ENCODE measurements at regions not wholly inside any gene's neighbourhood (a gene's known extent, or its start where the extent isn't known, plus 50 kb on each side); places are given as distances from the start of the nearest gene placed in this dataset.

DNA sequence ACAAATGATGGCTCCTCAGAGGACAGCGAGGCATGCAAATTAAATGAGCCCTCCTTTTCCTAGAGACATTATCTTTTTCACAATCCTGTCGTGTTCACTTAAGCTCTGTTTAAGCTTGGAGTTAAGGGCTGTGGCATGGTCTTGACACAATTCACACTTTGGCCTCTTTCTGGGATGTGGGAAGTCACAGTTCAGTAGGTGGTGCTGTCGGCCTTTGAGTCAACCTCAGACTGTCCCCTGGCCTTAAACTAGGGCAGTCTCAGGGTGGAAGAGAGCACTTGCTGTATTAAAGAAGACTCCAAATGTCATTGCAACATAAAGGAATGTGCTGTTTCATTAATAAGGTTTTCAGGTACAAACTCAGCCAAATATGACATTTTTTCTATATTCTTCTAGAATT is 351.0 kb downstream of the MCTP2 start:
- Histone ChIP-seq H3K4me2 (ENCODE audit: low read length) (no peak overlapping the region), H3K4me1 (ENCODE audit: control insufficient read depth, low read length) (peaks cover 7% of the 10 kb centered on the region), H3K27ac (ENCODE audit: low read depth, low read length) (no peak overlapping the region), H3K9me3 (ENCODE audit: control insufficient read depth, insufficient read depth, low read length) (no peaks in the 10 kb centered on the region), H3K4me3 (ENCODE audit: low read length) (no peak overlapping the region), H4K20me1 (ENCODE audit: control insufficient read depth, insufficient read depth, low read depth, low read length) (no peaks in the 10 kb centered on the region), H3K9me2 (replicated peaks; ENCODE audit: control insufficient read depth, low read length) (no peaks in the 10 kb centered on the region), H3K36me3 (ENCODE audit: control insufficient read depth, low read length) (no peaks in the 10 kb centered on the region), H3K27me3 (ENCODE audit: control insufficient read depth, low read length) (peaks cover 41% of the 10 kb centered on the region), H3F3A (ENCODE audit: control insufficient read depth, insufficient read depth) (no peaks in the 10 kb centered on the region), H3K79me2 (ENCODE audit: control insufficient read depth, low read length) (no peaks in the 10 kb centered on the region)
- TF ChIP-seq CTCF (IDR thresholded peaks at IDR 0.05; ENCODE audit: low read depth, low read length, poor library complexity, severe bottlenecking) = peak; percentile 28
- no peak for TF ChIP-seq EZH2phosphoT487 (IDR thresholded peaks at IDR 0.05; ENCODE audit: borderline replicate concordance, low read length)

DNA sequence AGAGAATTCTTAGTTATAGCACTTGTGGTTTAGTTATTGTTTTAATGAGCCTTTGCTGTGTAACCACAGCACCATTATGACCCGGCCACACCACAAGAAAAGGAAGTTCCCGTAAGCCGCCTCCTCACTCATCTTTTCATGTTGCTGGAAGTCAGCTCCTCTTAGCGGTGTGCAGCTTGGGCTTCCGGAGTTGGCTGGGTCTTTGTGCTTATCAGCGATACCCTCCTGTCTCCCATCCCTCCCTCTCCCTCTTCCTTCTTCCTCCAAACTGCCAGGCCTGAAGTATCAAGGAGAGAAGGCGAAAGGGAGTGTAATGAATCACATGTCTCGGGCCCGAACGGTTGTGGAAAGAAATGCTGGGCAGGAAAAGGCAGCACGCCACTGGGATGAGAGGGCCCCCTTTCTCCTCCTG is 353.5 kb downstream of the MCTP2 start:
- Histone ChIP-seq H3K36me3 (ENCODE audit: control insufficient read depth, low read length) (no peaks in the 10 kb centered on the region), H4K20me1 (ENCODE audit: control insufficient read depth, insufficient read depth, low read depth, low read length) (no peaks in the 10 kb centered on the region), H3K4me3 (ENCODE audit: low read length) (no peak overlapping the region), H3K9me3 (ENCODE audit: control insufficient read depth, insufficient read depth, low read length) (no peaks in the 10 kb centered on the region), H3F3A (ENCODE audit: control insufficient read depth, insufficient read depth) (no peaks in the 10 kb centered on the region), H3K27me3 (ENCODE audit: control insufficient read depth, low read length) (peaks cover 36% of the 10 kb centered on the region), H3K27ac (ENCODE audit: low read depth, low read length) (no peak overlapping the region), H3K4me2 (ENCODE audit: low read length) (0 out of 2 replicates have a peak overlapping the region, but pooled peaks have one; percentile 6), H3K9me2 (replicated peaks; ENCODE audit: control insufficient read depth, low read length) (no peaks in the 10 kb centered on the region), H3K79me2 (ENCODE audit: control insufficient read depth, low read length) (no peaks in the 10 kb centered on the region), H3K4me1 (ENCODE audit: control insufficient read depth, low read length) (peaks cover 7% of the 10 kb centered on the region)
- no peak for TF ChIP-seq EZH2phosphoT487 (IDR thresholded peaks at IDR 0.05; ENCODE audit: borderline replicate concordance, low read length)
- TF ChIP-seq CTCF (IDR thresholded peaks at IDR 0.05; ENCODE audit: low read depth, low read length, poor library complexity, severe bottlenecking) = no peak

DNA sequence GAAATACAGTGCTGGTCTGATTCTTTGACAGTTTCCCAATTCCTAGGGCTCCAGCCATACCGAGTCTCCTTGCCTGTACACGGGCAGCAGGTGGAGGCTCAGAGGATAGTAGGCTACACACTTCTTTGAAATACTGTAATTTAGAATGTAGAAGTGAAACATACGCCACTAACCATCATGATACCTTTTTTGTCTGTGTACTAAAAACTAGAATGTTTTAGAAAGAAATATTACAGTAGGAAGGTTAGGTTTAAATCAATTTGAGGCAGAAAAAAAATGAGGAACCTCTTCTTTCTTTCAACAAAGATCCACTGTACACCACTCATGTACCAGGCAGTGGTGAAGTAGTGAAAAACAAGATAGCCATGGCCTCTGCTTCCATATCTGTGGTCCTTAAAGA is 354.7 kb downstream of the MCTP2 start:
- H3K4me2 ChIP-seq (ENCODE audit: low read length) = no peak overlapping the region
- H3K4me3 ChIP-seq (ENCODE audit: low read length) = no peak overlapping the region
- no peak overlapping the region for H3K27ac ChIP-seq (ENCODE audit: low read depth, low read length)
- no peaks in the 10 kb centered on the region for H3K36me3 ChIP-seq (ENCODE audit: control insufficient read depth, low read length)
- peaks cover 36% of the 10 kb centered on the region for H3K27me3 ChIP-seq (ENCODE audit: control insufficient read depth, low read length)
- no peaks in the 10 kb centered on the region for H3K79me2 ChIP-seq (ENCODE audit: control insufficient read depth, low read length)
- no peaks in the 10 kb centered on the region for H3K9me2 ChIP-seq (replicated peaks; ENCODE audit: control insufficient read depth, low read length)
- peaks cover 7% of the 10 kb centered on the region for H3K4me1 ChIP-seq (ENCODE audit: control insufficient read depth, low read length)
- H3K9me3 ChIP-seq (ENCODE audit: control insufficient read depth, insufficient read depth, low read length) = no peaks in the 10 kb centered on the region
- no peaks in the 10 kb centered on the region for H3F3A ChIP-seq (ENCODE audit: control insufficient read depth, insufficient read depth)
- TF ChIP-seq CTCF (IDR thresholded peaks at IDR 0.05; ENCODE audit: low read depth, low read length, poor library complexity, severe bottlenecking) (no peak), EZH2phosphoT487 (IDR thresholded peaks at IDR 0.05; ENCODE audit: borderline replicate concordance, low read length) (no peak)
- H4K20me1 ChIP-seq (ENCODE audit: control insufficient read depth, insufficient read depth, low read depth, low read length) = no peaks in the 10 kb centered on the region

GRCh38 chr15:94587113-94587512 is 355.8 kb downstream of the MCTP2 start:
- no peaks in the 10 kb centered on the region for H3K9me3 ChIP-seq (ENCODE audit: control insufficient read depth, insufficient read depth, low read length)
- H3K9me2 ChIP-seq (replicated peaks; ENCODE audit: control insufficient read depth, low read length) = no peaks in the 10 kb centered on the region
- H4K20me1 ChIP-seq (ENCODE audit: control insufficient read depth, insufficient read depth, low read depth, low read length) = no peaks in the 10 kb centered on the region

More at GRCh38 chr15:94587113-94587512, 355.8 kb downstream of the MCTP2 start:
- no peak overlapping the region for H3K4me3 ChIP-seq (ENCODE audit: low read length)
- no peaks in the 10 kb centered on the region for H3K79me2 ChIP-seq (ENCODE audit: control insufficient read depth, low read length)
- H3K4me2 ChIP-seq (ENCODE audit: low read length) = no peak overlapping the region
- H3K36me3 ChIP-seq (ENCODE audit: control insufficient read depth, low read length) = no peaks in the 10 kb centered on the region
- H3K27me3 ChIP-seq (ENCODE audit: control insufficient read depth, low read length) = peaks cover 32% of the 10 kb centered on the region
- no peaks in the 10 kb centered on the region for H3F3A ChIP-seq (ENCODE audit: control insufficient read depth, insufficient read depth)
- H3K27ac ChIP-seq (ENCODE audit: low read depth, low read length) = no peak overlapping the region
- H3K4me1 ChIP-seq (ENCODE audit: control insufficient read depth, low read length) = peaks cover 7% of the 10 kb centered on the region
- TF ChIP-seq EZH2phosphoT487 (IDR thresholded peaks at IDR 0.05; ENCODE audit: borderline replicate concordance, low read length) = no peak
- TF ChIP-seq CTCF (IDR thresholded peaks at IDR 0.05; ENCODE audit: low read depth, low read length, poor library complexity, severe bottlenecking) = no peak

Measured in DOHH2 (cell line).